HepG2 (cell line): ENCODE measurements at regions not wholly inside any gene's neighbourhood (a gene's known extent, or its start where the extent isn't known, plus 50 kb on each side); places are given as distances from the start of the nearest gene placed in this dataset.

Experiments
- AKAP8 ChIP-seq: sonication (generic); formaldehyde crosslinking; IDR thresholded peaks from 2 replicates; pipeline ENCODE4 v1.5.1; 2020; ENCODE audit warnings: mild to moderate bottlenecking, missing genetic modification reagents
- ATF5 ChIP-seq: sonication (generic); formaldehyde crosslinking; IDR thresholded peaks from 2 replicates; pipeline ENCODE4 v1.4.0; 2020; ENCODE audit warnings: mild to moderate bottlenecking, low read depth, missing genetic modification reagents
- CHD4 ChIP-seq: fragments of 200-600 bp; sonication (generic); IDR thresholded peaks from 2 replicates; pipeline ENCODE4 v1.7.0; 2017; ENCODE audit warnings: mild to moderate bottlenecking, low read length, borderline replicate concordance
- FOXP1 ChIP-seq, 2 experiments: fragments of 450-650 bp in 1 of 2; IDR thresholded peaks; 2 replicates each; pipeline ENCODE4 v1.6.1; 2017 to 2018; ENCODE audit warnings: antibody characterized with exemption in 1 of 2
- HOXA9 ChIP-seq: sonication (generic); formaldehyde crosslinking; IDR thresholded peaks from 2 replicates; pipeline ENCODE4 v1.8.1; 2022; ENCODE audit warnings: missing genetic modification reagents, mild to moderate bottlenecking, moderate library complexity, borderline replicate concordance
- KMT2B ChIP-seq: IDR thresholded peaks from 2 replicates; pipeline ENCODE4 v1.6.1; 2016; ENCODE audit warnings: missing genetic modification reagents, missing compliant biosample characterization
- NR2F2 ChIP-seq: IDR thresholded peaks from 2 replicates; pipeline ENCODE4 v1.6.1; 2012; ENCODE audit warnings: low read depth, inconsistent platforms, borderline replicate concordance
- PBX3 ChIP-seq: sonication (generic); formaldehyde crosslinking; IDR thresholded peaks from 2 replicates; pipeline ENCODE4 v1.8.1; 2023; ENCODE audit warnings: missing genetic modification reagents, inconsistent platforms, borderline replicate concordance
- RFXAP ChIP-seq: sonication (generic); formaldehyde crosslinking; IDR thresholded peaks from 2 replicates; pipeline ENCODE4 v1.4.0; 2020; ENCODE audit warnings: missing genetic modification reagents, borderline replicate concordance
- SMARCC2 ChIP-seq: fragments of 450-650 bp; IDR thresholded peaks from 2 replicates; pipeline ENCODE4 v1.6.1; 2017; ENCODE audit warnings: antibody characterized with exemption, mild to moderate bottlenecking
- ZMAT5 ChIP-seq: sonication (generic); formaldehyde crosslinking; IDR thresholded peaks from 2 replicates; pipeline ENCODE4 v1.5.0; 2020; ENCODE audit warnings: mild to moderate bottlenecking, low read depth, missing genetic modification reagents, borderline replicate concordance
- ZNF367 ChIP-seq: sonication (generic); formaldehyde crosslinking; IDR thresholded peaks from 2 replicates; pipeline ENCODE4 v1.4.0; 2020; ENCODE audit warnings: missing genetic modification reagents, borderline replicate concordance
- ZNF496 ChIP-seq: sonication (generic); formaldehyde crosslinking; IDR thresholded peaks from 2 replicates; pipeline ENCODE4 v1.8.1; 2023; ENCODE audit warnings: mild to moderate bottlenecking, moderate library complexity, missing genetic modification reagents; ENCODE audit not compliant: insufficient replicate concordance
- ZNF629 ChIP-seq: sonication (generic); formaldehyde crosslinking; conservative IDR thresholded peaks from 2 replicates; pipeline ENCODE4 v1.5.0; 2020; ENCODE audit warnings: missing genetic modification reagents
- ZNF713 ChIP-seq: sonication (generic); formaldehyde crosslinking; IDR thresholded peaks from 2 replicates; pipeline ENCODE4 v1.4.0; 2020; ENCODE audit warnings: mild to moderate bottlenecking, missing genetic modification reagents
- ZNF749 ChIP-seq: sonication (generic); formaldehyde crosslinking; IDR thresholded peaks from 2 replicates; pipeline ENCODE4 v1.8.0; 2022; ENCODE audit warnings: mild to moderate bottlenecking, missing genetic modification reagents, moderate library complexity, borderline replicate concordance
- TF ChIP-seq, protein P1 (sequence below): sonication (generic); formaldehyde crosslinking; IDR thresholded peaks from 2 replicates; pipeline ENCODE4 v1.4.0; 2020; ENCODE audit warnings: missing genetic modification reagents
- TF ChIP-seq, protein P2 (sequence below): sonication (generic); formaldehyde crosslinking; IDR thresholded peaks from 2 replicates; pipeline ENCODE4 v1.5.0; 2020; ENCODE audit warnings: missing genetic modification reagents

GRCh38 chr3:8443829-8444791 is 57.5 kb upstream of the LMCD1 start (continued):
- TF ChIP-seq, protein P1, sequence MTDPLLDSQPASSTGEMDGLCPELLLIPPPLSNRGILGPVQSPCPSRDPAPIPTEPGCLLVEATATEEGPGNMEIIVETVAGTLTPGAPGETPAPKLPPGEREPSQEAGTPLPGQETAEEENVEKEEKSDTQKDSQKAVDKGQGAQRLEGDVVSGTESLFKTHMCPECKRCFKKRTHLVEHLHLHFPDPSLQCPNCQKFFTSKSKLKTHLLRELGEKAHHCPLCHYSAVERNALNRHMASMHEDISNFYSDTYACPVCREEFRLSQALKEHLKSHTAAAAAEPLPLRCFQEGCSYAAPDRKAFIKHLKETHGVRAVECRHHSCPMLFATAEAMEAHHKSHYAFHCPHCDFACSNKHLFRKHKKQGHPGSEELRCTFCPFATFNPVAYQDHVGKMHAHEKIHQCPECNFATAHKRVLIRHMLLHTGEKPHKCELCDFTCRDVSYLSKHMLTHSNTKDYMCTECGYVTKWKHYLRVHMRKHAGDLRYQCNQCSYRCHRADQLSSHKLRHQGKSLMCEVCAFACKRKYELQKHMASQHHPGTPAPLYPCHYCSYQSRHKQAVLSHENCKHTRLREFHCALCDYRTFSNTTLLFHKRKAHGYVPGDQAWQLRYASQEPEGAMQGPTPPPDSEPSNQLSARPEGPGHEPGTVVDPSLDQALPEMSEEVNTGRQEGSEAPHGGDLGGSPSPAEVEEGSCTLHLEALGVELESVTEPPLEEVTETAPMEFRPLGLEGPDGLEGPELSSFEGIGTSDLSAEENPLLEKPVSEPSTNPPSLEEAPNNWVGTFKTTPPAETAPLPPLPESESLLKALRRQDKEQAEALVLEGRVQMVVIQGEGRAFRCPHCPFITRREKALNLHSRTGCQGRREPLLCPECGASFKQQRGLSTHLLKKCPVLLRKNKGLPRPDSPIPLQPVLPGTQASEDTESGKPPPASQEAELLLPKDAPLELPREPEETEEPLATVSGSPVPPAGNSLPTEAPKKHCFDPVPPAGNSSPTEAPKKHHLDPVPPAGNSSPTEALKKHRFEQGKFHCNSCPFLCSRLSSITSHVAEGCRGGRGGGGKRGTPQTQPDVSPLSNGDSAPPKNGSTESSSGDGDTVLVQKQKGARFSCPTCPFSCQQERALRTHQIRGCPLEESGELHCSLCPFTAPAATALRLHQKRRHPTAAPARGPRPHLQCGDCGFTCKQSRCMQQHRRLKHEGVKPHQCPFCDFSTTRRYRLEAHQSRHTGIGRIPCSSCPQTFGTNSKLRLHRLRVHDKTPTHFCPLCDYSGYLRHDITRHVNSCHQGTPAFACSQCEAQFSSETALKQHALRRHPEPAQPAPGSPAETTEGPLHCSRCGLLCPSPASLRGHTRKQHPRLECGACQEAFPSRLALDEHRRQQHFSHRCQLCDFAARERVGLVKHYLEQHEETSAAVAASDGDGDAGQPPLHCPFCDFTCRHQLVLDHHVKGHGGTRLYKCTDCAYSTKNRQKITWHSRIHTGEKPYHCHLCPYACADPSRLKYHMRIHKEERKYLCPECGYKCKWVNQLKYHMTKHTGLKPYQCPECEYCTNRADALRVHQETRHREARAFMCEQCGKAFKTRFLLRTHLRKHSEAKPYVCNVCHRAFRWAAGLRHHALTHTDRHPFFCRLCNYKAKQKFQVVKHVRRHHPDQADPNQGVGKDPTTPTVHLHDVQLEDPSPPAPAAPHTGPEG: no peak
- TF ChIP-seq RFXAP (peak; percentile 97), AKAP8 (0 out of 2 replicates have a peak, but pooled peaks have one; percentile 78), ATF5 (CRISPR knock-in tag) (no peak), KMT2B (CRISPR knock-in tag) (peak; percentile 67; the same call in 1 of the 2 replicates), ZNF713 (CRISPR knock-in tag) (no peak), ZNF629 (CRISPR knock-in tag) (peak; percentile 29; the same call in 1 of the 2 replicates), PBX3 (CRISPR knock-in tag) (no peak), ZMAT5 (no peak), HOXA9 (CRISPR knock-in tag) (no peak), NR2F2 (0 out of 2 replicates have a peak, but pooled peaks have one; percentile 33), FOXP1 (IDR thresholded peaks at IDR 0.05) (0 out of 2 replicates have a peak, but pooled peaks have one; percentile 17), FOXP1 (CRISPR knock-in tag; IDR thresholded peaks at IDR 0.05) (peak; percentile 75), ZNF496 (CRISPR knock-in tag) (no peak), CHD4 (no peak), ZNF749 (CRISPR knock-in tag) (no peak), SMARCC2 (no peak), ZNF367 (CRISPR knock-in tag) (no peak)
- TF ChIP-seq, protein P2, sequence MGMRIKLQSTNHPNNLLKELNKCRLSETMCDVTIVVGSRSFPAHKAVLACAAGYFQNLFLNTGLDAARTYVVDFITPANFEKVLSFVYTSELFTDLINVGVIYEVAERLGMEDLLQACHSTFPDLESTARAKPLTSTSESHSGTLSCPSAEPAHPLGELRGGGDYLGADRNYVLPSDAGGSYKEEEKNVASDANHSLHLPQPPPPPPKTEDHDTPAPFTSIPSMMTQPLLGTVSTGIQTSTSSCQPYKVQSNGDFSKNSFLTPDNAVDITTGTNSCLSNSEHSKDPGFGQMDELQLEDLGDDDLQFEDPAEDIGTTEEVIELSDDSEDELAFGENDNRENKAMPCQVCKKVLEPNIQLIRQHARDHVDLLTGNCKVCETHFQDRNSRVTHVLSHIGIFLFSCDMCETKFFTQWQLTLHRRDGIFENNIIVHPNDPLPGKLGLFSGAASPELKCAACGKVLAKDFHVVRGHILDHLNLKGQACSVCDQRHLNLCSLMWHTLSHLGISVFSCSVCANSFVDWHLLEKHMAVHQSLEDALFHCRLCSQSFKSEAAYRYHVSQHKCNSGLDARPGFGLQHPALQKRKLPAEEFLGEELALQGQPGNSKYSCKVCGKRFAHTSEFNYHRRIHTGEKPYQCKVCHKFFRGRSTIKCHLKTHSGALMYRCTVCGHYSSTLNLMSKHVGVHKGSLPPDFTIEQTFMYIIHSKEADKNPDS (CRISPR knock-in tag): no peak
